ENCODE measurements at regions not wholly inside any gene's neighbourhood (a gene's known extent, or its start where the extent isn't known, plus 50 kb on each side); places are given as distances from the start of the nearest gene placed in this dataset.

DNA sequence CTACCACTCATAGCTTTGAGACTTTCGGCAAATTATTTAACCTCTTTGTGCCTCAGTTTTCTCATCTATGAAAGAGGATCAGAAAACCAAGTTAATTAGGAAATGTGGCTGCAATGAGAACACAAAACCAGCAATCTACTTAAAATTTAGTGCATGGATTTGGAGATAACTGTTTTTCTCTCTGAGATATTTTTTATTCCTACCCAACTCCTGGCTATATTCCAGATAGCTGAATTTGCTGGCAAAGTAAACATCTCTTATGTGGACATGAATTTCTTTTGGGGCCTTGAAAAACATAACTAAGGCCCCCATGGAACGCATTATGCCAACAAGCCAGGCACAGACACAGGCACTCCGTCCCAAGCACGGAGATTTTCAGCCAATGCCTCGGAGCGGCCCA is 53.4 kb upstream of the FOXN3 start:
- TF ChIP-seq, protein P1, sequence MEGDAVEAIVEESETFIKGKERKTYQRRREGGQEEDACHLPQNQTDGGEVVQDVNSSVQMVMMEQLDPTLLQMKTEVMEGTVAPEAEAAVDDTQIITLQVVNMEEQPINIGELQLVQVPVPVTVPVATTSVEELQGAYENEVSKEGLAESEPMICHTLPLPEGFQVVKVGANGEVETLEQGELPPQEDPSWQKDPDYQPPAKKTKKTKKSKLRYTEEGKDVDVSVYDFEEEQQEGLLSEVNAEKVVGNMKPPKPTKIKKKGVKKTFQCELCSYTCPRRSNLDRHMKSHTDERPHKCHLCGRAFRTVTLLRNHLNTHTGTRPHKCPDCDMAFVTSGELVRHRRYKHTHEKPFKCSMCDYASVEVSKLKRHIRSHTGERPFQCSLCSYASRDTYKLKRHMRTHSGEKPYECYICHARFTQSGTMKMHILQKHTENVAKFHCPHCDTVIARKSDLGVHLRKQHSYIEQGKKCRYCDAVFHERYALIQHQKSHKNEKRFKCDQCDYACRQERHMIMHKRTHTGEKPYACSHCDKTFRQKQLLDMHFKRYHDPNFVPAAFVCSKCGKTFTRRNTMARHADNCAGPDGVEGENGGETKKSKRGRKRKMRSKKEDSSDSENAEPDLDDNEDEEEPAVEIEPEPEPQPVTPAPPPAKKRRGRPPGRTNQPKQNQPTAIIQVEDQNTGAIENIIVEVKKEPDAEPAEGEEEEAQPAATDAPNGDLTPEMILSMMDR (IDR thresholded peaks at IDR 0.05; ENCODE audit: low read depth, low read length), result no peak
- TF ChIP-seq EZH2phosphoT487 (IDR thresholded peaks at IDR 0.05; ENCODE audit: low read depth), result no peak

All from OCI-LY3 (cell line).